T-helper 2 cell (primary cell): ENCODE measurements at regions not wholly inside any gene's neighbourhood (a gene's known extent, or its start where the extent isn't known, plus 50 kb on each side); places are given as distances from the start of the nearest gene placed in this dataset.

Source experiments
- DNase-seq, 5 experiments: peaks; one replicate each; pipeline versions ENCODE4 v3.0.0 to v3.0.0-alpha.2; 2012 to 2022

- DNase-seq: no peak
These were observed 230.9 kb upstream of the RORA start for GRCh38 chr15:61459785-61460707.

- no peak for DNase-seq
These were observed 228.1 kb upstream of the RORA start for GRCh38 chr15:61457050-61457733.

GRCh38 chr15:61449186-61449702 lies 220.1 kb upstream of the RORA start:
- DNase-seq: no peak

GRCh38 chr15:61447981-61448380 lies 218.9 kb upstream of the RORA start:
- no peak for DNase-seq

- no peak for DNase-seq
These were observed 215.5 kb upstream of the RORA start for GRCh38 chr15:61444585-61444984.

- no peak for DNase-seq
These were observed 213.7 kb upstream of the RORA start for GRCh38 chr15:61442821-61443220.

- no peak for DNase-seq
These were observed 212.8 kb upstream of the RORA start for GRCh38 chr15:61441891-61442290.

- no peak for DNase-seq
These were observed 197.4 kb upstream of the RORA start for GRCh38 chr15:61426466-61426865.

- no peak for DNase-seq
These were observed 196.8 kb upstream of the RORA start for GRCh38 chr15:61425934-61426333.

GRCh38 chr15:61422773-61423172 lies 193.7 kb upstream of the RORA start:
- no peak for DNase-seq

- DNase-seq: no peak
These were observed 192.8 kb upstream of the RORA start for GRCh38 chr15:61421938-61422337.

- DNase-seq: no peak
These were observed 192.4 kb upstream of the RORA start for GRCh38 chr15:61421470-61421869.

- DNase-seq: no peak
These were observed 191.4 kb upstream of the RORA start for GRCh38 chr15:61420546-61420945.

GRCh38 chr15:61415617-61416120 lies 186.6 kb upstream of the RORA start:
- DNase-seq: no peak

GRCh38 chr15:61411902-61412510 lies 182.9 kb upstream of the RORA start:
- no peak for DNase-seq

GRCh38 chr15:61410662-61411061 lies 181.6 kb upstream of the RORA start:
- DNase-seq: no peak

GRCh38 chr15:61404567-61404966 lies 175.5 kb upstream of the RORA start:
- DNase-seq: no peak

- no peak for DNase-seq
These were observed 174.8 kb upstream of the RORA start for GRCh38 chr15:61403884-61404283.

- DNase-seq: no peak
These were observed 173.0 kb upstream of the RORA start for GRCh38 chr15:61401903-61402698.

- no peak for DNase-seq
These were observed 169.2 kb upstream of the RORA start for GRCh38 chr15:61398310-61398709.

- DNase-seq: no peak
These were observed 167.3 kb upstream of the RORA start for GRCh38 chr15:61396235-61396919.

GRCh38 chr15:61393949-61394348 lies 164.8 kb upstream of the RORA start:
- no peak for DNase-seq
